ENCODE measurements at regions not wholly inside any gene's neighbourhood (a gene's known extent, or its start where the extent isn't known, plus 50 kb on each side); places are given as distances from the start of the nearest gene placed in this dataset.

DNA sequence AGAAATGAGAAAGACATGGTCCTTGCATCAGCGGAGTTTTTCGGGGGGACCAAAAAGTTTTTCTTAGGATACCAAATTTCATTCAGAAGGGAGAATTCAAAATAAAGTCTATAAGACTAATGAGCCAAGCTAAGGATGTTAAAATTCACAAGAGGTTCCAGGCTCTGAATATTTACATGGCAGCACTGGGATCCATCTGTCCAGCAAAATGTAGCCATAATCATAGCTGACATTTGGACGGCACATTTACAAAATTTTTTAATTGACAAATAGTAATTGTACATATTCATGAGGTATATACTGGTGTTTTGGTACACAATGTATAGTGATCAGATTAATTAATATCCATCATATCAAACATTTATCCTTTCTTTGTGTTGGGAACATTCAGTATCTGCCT is 107.9 kb downstream of the ZNF648 start:
- Histone ChIP-seq H3K36me3 (ENCODE audit: insufficient read depth, low read length) (no peaks in the 10 kb centered on the region), H3K4me3 (ENCODE audit: low read length) (no peak overlapping the region), H3K27ac (ENCODE audit: low read depth in 1 of 2, low read length in 2 of 2) (no peak overlapping the region), H3K4me1 (ENCODE audit: insufficient read depth, low read length) (no peaks in the 10 kb centered on the region), H3K27me3 (ENCODE audit: control insufficient read depth in 1 of 2, insufficient read depth in 2 of 2, low read length in 2 of 2) (peaks cover 0 to 2% of the 10 kb centered on the region in 2 experiments), H3K9me3 (ENCODE audit: control insufficient read depth in 1 of 2, insufficient read depth in 1 of 2, low read length in 2 of 2) (peaks cover 2 to 5% of the 10 kb centered on the region in 2 experiments)
- peaks cover 15% of the 10 kb centered on the region for H3K9me3 Mint-ChIP-seq
- ChIA-PET CTCF (no interaction called here), POLR2A (no interaction called here)
- DNase-seq (no peak), ATAC-seq (ENCODE audit: poor library complexity) (no peak)
- TF ChIP-seq, protein P1, sequence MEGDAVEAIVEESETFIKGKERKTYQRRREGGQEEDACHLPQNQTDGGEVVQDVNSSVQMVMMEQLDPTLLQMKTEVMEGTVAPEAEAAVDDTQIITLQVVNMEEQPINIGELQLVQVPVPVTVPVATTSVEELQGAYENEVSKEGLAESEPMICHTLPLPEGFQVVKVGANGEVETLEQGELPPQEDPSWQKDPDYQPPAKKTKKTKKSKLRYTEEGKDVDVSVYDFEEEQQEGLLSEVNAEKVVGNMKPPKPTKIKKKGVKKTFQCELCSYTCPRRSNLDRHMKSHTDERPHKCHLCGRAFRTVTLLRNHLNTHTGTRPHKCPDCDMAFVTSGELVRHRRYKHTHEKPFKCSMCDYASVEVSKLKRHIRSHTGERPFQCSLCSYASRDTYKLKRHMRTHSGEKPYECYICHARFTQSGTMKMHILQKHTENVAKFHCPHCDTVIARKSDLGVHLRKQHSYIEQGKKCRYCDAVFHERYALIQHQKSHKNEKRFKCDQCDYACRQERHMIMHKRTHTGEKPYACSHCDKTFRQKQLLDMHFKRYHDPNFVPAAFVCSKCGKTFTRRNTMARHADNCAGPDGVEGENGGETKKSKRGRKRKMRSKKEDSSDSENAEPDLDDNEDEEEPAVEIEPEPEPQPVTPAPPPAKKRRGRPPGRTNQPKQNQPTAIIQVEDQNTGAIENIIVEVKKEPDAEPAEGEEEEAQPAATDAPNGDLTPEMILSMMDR (IDR thresholded peaks at IDR 0.05) = no peak
- no peaks in the 10 kb centered on the region for H3K4me1 Mint-ChIP-seq (ENCODE audit: low read depth)
- no peak overlapping the region for H3K27ac Mint-ChIP-seq
- no peak overlapping the region for H3K4me3 Mint-ChIP-seq
- intact Hi-C loops (cut with DNase I, micrococcal nuclease) = no loop called here
- H3K27me3 Mint-ChIP-seq = peaks cover 9% of the 10 kb centered on the region
- H3K36me3 Mint-ChIP-seq (ENCODE audit: low read depth) = no peaks in the 10 kb centered on the region

GRCh38 chr1:181951213-181951612 is 110.3 kb downstream of the ZNF648 start:
- intact Hi-C loops (cut with DNase I, micrococcal nuclease) = no loop called here
- no peak overlapping the region for H3K4me3 Mint-ChIP-seq
- TF ChIP-seq, protein P1 (IDR thresholded peaks at IDR 0.05) = no peak
- H3K4me1 ChIP-seq (ENCODE audit: insufficient read depth, low read length) = no peaks in the 10 kb centered on the region
- H3K27ac Mint-ChIP-seq = no peak overlapping the region
- ChIA-PET CTCF (interaction anchor here (0.8 kb wide), 1 partner anchor 14 kb away, joined by 4 read pairs; no protein-coding TSS in a partner anchor), POLR2A (interaction anchor here (0.9 kb wide), 1 partner anchor 37 kb away, joined by 3 read pairs; no protein-coding TSS in a partner anchor)
- H3K9me3 ChIP-seq (ENCODE audit: control insufficient read depth in 1 of 2, insufficient read depth in 1 of 2, low read length in 2 of 2) = peaks cover 5 to 7% of the 10 kb centered on the region in 2 experiments
- H3K9me3 Mint-ChIP-seq = peaks cover 12% of the 10 kb centered on the region
- ATAC-seq (ENCODE audit: poor library complexity) (no peak), DNase-seq (no peak)
- H3K27me3 ChIP-seq (ENCODE audit: control insufficient read depth in 1 of 2, insufficient read depth in 2 of 2, low read length in 2 of 2) = peaks cover 0 to 2% of the 10 kb centered on the region in 2 experiments
- no peak overlapping the region for H3K4me3 ChIP-seq (ENCODE audit: low read length)
- no peaks in the 10 kb centered on the region for H3K4me1 Mint-ChIP-seq (ENCODE audit: low read depth)
- no peak overlapping the region for H3K27ac ChIP-seq (ENCODE audit: low read depth in 1 of 2, low read length in 2 of 2)
- H3K27me3 Mint-ChIP-seq = peaks cover 9% of the 10 kb centered on the region
- no peaks in the 10 kb centered on the region for H3K36me3 ChIP-seq (ENCODE audit: insufficient read depth, low read length)
- no peaks in the 10 kb centered on the region for H3K36me3 Mint-ChIP-seq (ENCODE audit: low read depth)

DNA sequence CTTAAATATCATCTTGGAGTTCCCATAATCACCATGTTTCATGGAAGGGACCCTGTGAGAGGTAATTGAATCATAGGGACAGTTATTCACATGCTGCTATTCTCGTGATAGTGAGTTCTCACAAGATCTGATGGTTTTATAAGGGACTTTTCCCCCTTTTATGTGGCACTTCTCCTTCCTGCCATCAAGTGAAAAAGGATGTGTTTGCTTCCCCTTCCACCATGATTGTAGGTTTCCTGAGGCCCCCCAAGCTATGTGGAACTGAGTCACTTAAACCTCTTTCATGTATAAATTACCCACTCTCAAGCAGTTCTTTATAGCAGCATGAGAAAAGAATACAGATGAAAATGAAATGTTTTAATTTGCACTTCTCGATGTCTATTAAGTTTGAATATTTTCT is 112.0 kb downstream of the ZNF648 start:
- TF ChIP-seq, protein P1 (IDR thresholded peaks at IDR 0.05) = no peak
- H3K4me1 ChIP-seq (ENCODE audit: insufficient read depth, low read length) = no peaks in the 10 kb centered on the region
- CTCF ChIA-PET = no interaction called here
- no peak overlapping the region for H3K4me3 ChIP-seq (ENCODE audit: low read length)
- no peak for DNase-seq
- Mint-ChIP-seq H3K27me3 (peaks cover 23% of the 10 kb centered on the region), H3K4me3 (no peak overlapping the region), H3K27ac (no peak overlapping the region), H3K36me3 (ENCODE audit: low read depth) (no peaks in the 10 kb centered on the region), H3K9me3 (peaks cover 3% of the 10 kb centered on the region), H3K4me1 (ENCODE audit: low read depth) (no peaks in the 10 kb centered on the region)
- peaks cover 5 to 7% of the 10 kb centered on the region in 2 experiments for H3K9me3 ChIP-seq (ENCODE audit: control insufficient read depth in 1 of 2, insufficient read depth in 1 of 2, low read length in 2 of 2)
- intact Hi-C loops (cut with DNase I, micrococcal nuclease) = no loop called here
- H3K27me3 ChIP-seq (ENCODE audit: control insufficient read depth in 1 of 2, insufficient read depth in 2 of 2, low read length in 2 of 2) = peaks cover 0 to 2% of the 10 kb centered on the region in 2 experiments
- no peaks in the 10 kb centered on the region for H3K36me3 ChIP-seq (ENCODE audit: insufficient read depth, low read length)
- POLR2A ChIA-PET = no interaction called here
- no peak overlapping the region for H3K27ac ChIP-seq (ENCODE audit: low read depth in 1 of 2, low read length in 2 of 2)
- no peak for ATAC-seq (ENCODE audit: poor library complexity)
